ENCODE measurements at regions not wholly inside any gene's neighbourhood (a gene's known extent, or its start where the extent isn't known, plus 50 kb on each side); places are given as distances from the start of the nearest gene placed in this dataset.

- DNase-seq (no peak), ATAC-seq (no peak)
- H3K27me3 Mint-ChIP-seq (ENCODE audit: low read depth): peaks cover 33% of the 10 kb centered on the region
- no peaks in the 10 kb centered on the region for H3K36me3 Mint-ChIP-seq (ENCODE audit: insufficient read depth)
- no peak overlapping the region for H3K4me3 Mint-ChIP-seq
- no peaks in the 10 kb centered on the region for H3K9me3 Mint-ChIP-seq
- no peaks in the 10 kb centered on the region for H3K4me1 Mint-ChIP-seq (ENCODE audit: low read depth)
These were observed 558.7 kb downstream of the BRD1 start for GRCh38 chr22:49268924-49269323.

DNA sequence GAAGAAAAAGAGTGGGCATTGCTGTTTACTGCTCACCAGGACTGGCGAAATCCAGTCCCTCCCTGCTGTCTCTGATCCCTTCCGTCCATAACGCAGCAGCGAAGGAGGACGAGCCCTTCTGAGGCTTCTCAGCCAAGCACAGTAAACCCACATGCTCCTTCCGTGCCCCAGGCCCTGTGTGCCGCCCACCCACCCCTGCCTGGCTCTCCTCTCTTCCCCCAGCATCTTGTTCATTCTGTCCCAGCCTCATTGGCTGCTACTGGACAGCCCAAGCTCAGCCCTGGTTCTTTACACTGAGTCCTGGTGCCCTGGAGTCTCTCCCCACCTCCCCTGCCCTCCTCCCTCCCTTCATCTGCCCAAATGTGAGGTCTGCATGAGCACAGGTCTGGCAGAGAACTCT lies 559.7 kb downstream of the BRD1 start:
- no peaks in the 10 kb centered on the region for H3K36me3 Mint-ChIP-seq (ENCODE audit: insufficient read depth)
- no peaks in the 10 kb centered on the region for H3K9me3 Mint-ChIP-seq
- ATAC-seq: no peak
- DNase-seq: no peak
- peaks cover 31% of the 10 kb centered on the region for H3K27me3 Mint-ChIP-seq (ENCODE audit: low read depth)
- H3K4me3 Mint-ChIP-seq: no peak overlapping the region
- no peaks in the 10 kb centered on the region for H3K4me1 Mint-ChIP-seq (ENCODE audit: low read depth)

DNA sequence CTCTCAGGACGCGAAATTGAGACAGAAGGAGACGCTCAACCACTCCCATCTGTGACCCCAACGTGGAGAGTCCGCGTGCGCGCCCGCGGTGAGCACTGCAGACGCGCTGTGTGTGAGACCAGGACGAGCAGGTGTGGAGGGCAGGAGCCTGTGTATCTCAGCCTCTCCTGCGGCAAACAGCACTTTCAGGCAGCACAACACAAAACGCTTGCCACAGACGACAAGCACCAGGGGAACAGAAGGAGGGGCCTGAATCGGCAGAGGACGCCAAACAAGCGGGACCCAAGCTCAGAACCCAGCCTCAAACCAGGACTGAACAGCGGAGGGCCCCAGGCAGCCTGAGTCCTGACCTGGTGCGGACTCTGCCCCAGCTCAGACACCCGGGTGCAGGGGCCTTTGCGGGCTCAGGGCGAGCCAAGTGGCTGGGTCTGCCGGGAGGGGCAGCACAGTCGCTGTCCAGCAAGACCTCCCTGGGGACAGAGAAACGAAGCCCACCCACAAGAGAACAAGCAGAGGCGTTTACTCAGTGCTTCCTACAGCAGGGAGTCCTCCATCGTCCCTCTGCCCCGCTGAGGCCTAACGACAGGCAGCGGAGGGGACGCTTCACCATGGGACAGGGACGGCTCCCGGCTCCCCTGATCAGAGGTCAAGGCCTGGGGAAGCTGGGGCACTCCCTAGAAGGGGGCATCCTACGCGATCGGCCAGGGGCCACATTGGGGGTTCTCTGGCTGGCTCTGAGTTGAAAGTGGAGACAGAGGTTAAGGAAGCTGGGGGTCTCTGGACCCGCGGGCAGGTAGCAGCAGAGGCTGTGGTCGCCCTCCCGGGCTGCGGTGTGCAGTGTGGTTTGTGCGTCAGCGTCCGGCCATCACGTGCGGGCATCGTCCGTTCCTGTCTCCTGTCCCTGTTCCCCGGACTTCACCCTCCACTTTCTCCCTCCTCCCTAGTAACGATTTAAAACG lies 560.8 kb downstream of the BRD1 start:
- Mint-ChIP-seq H3K4me3 (no peak overlapping the region), H3K36me3 (ENCODE audit: insufficient read depth) (no peaks in the 10 kb centered on the region), H3K9me3 (no peaks in the 10 kb centered on the region), H3K4me1 (ENCODE audit: low read depth) (no peaks in the 10 kb centered on the region), H3K27me3 (ENCODE audit: low read depth) (peaks cover 31% of the 10 kb centered on the region)
- no peak for DNase-seq
- no peak for ATAC-seq

DNA sequence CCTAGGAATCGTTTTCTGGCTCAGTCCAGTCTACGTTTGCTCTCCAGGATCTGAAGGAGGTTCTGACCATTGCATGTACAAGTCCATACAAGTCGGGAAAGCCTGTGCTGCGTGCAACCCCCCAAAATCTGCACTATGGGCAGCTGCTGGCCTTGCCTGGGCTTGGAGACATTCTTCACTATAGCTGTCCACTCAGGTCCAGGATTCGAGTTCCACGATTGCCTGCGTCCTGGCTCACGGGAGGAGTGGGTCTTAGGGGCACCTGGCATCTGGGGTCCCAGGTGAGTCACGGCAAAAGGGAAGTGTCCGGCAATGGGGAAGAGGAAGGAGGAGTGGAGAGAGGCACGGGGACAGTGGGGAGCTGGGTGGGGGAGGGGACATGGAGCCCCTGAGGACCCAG lies 563.0 kb downstream of the BRD1 start:
- H3K36me3 Mint-ChIP-seq (ENCODE audit: insufficient read depth): no peaks in the 10 kb centered on the region

GRCh38 chr22:49263101-49263500 lies 564.6 kb downstream of the BRD1 start:
- no peaks in the 10 kb centered on the region for H3K36me3 Mint-ChIP-seq (ENCODE audit: insufficient read depth)
- no peaks in the 10 kb centered on the region for H3K4me1 Mint-ChIP-seq (ENCODE audit: low read depth)
- H3K9me3 Mint-ChIP-seq: no peaks in the 10 kb centered on the region
- ATAC-seq (no peak), DNase-seq (no peak)
- H3K27me3 Mint-ChIP-seq (ENCODE audit: low read depth): peaks cover 5% of the 10 kb centered on the region
- H3K4me3 Mint-ChIP-seq: no peak overlapping the region

More for the DNA sequence above, 563.0 kb downstream of the BRD1 start:
- no peaks in the 10 kb centered on the region for H3K4me1 Mint-ChIP-seq (ENCODE audit: low read depth)
- no peak overlapping the region for H3K4me3 Mint-ChIP-seq
- ATAC-seq (no peak), DNase-seq (no peak)
- H3K27me3 Mint-ChIP-seq (ENCODE audit: low read depth): peaks cover 18% of the 10 kb centered on the region
- no peaks in the 10 kb centered on the region for H3K9me3 Mint-ChIP-seq

DNA sequence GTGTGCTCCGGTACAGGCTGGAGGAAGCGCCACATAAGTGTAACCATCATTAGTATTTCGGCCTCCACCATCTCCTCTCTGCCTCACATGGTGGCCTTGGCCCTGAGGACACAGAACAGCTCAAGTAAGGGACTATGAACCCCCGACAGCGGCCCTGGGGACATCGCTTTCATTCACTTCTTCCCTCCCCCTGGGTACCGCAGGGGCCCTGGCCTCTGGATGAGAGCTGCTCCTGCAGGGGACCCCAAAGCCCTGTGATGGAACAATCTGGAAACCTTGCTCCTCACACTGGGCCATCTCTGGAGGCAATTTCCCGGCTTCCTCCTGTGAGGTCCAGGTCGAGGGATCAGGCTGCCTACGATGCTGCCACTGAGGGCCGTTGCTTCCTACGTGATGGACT lies 565.5 kb downstream of the BRD1 start:
- H3K9me3 Mint-ChIP-seq: no peaks in the 10 kb centered on the region
- peaks cover 2% of the 10 kb centered on the region for H3K27me3 Mint-ChIP-seq (ENCODE audit: low read depth)
- DNase-seq (no peak), ATAC-seq (no peak)
- no peaks in the 10 kb centered on the region for H3K4me1 Mint-ChIP-seq (ENCODE audit: low read depth)
- no peak overlapping the region for H3K4me3 Mint-ChIP-seq
- H3K36me3 Mint-ChIP-seq (ENCODE audit: insufficient read depth): no peaks in the 10 kb centered on the region

DNA sequence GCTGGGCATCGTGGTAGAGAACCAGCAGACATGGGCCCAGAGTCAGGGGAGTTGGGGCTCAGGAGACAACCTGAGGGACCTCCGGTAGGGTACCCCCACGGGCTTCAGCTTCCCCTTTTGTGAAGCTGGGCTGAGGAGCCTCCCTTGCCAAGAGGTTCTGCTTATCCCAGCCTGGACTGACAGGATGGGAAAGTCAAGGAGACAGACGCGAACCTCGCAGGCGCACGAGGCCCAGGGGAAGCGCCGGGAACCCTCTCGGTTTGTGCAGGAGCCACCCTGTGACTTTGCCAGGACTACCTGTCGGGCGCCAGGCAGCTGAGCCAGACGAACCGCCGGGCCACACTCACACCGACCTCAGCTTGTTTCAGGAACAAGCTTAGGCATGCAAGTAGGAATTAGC lies 566.1 kb downstream of the BRD1 start:
- Mint-ChIP-seq H3K27me3 (ENCODE audit: low read depth) (peaks cover 2% of the 10 kb centered on the region), H3K9me3 (no peaks in the 10 kb centered on the region), H3K36me3 (ENCODE audit: insufficient read depth) (no peaks in the 10 kb centered on the region), H3K4me3 (no peak overlapping the region), H3K4me1 (ENCODE audit: low read depth) (no peaks in the 10 kb centered on the region)
- DNase-seq: no peak
- ATAC-seq: no peak

DNA sequence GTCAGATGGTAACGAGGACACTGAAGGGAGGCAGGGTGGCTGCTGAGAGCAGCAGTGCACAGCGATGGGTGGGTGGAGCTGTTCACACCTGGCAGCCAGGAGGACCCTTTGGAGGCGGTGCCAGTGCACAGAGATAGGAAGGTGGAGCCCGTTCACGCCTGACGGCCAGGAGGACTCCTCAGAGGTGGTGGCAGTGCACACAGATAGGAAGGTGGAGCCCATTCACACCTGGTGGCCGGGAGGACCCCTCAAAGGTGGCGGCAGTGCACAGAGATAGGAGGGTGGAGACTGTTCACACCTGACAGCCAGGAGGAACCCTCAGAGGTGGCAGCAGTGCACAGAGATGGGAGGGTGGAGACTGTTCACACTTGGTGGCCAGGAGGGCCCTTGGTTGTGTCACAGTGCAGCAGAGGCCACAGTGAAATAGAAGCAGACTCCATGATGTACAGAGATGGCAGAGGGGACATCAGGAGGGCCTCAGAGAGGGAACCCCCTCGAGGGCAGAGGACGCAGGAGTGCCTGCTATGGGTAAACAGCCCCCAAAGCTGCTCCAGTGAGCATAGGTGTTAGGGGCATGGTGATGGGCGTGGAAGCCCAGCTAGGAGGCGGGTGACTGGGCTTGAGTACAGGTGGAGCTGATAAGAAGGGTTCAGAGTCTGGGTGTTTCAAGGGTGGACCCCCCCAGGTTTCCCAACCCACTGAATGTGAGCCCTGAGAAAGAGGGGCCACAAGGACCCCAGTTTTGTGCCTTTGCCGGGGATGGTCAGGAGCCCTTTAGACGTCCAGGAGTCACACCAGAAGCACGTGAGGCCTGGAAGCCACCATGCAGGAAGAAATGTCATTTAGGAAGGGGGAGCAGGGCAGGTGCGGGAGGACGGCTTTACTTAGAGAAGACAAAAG lies 566.7 kb downstream of the BRD1 start:
- Mint-ChIP-seq H3K4me1 (ENCODE audit: low read depth) (no peaks in the 10 kb centered on the region), H3K9me3 (no peaks in the 10 kb centered on the region), H3K4me3 (no peak overlapping the region), H3K27me3 (ENCODE audit: low read depth) (peaks cover 5% of the 10 kb centered on the region), H3K36me3 (ENCODE audit: insufficient read depth) (no peaks in the 10 kb centered on the region)
- no peak for ATAC-seq
- no peak for DNase-seq

DNA sequence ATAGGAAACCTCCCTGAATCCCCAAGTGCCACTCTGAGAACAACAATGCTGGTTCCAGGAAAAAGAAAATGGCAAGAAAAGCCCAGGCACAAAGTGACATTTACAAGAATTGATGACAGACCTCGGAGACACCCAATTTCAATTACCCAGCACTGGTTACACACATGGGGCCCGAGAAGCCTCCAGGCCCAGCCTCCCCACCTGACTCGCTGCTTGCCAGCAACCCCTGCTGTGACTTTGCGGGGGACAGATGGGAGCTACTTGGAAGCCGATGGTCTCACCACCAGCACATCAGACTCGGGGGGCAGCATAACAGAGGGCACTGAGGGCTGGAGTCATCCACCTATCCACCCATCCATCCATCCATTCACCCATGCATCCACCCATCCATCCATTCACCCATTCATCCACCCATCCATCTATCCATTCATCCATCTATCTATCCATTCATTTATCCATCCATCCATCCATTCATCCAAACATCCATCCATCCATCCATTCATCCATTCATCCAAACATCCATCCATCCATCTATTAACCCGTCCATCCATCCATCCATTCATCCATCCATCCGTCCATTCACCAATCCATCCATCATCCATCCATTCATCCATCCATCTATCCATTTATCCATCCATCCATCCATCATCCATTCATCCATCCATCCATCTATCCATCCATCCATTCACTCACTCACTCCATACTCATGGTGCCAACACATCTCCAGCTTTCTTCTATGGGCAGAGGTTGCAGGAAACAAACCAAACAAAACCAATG lies 567.6 kb downstream of the BRD1 start:
- H3K9me3 Mint-ChIP-seq: no peaks in the 10 kb centered on the region
- H3K36me3 Mint-ChIP-seq (ENCODE audit: insufficient read depth): no peaks in the 10 kb centered on the region
- DNase-seq: no peak
- H3K27me3 Mint-ChIP-seq (ENCODE audit: low read depth): peaks cover 8% of the 10 kb centered on the region
- H3K4me3 Mint-ChIP-seq: no peak overlapping the region
- no peaks in the 10 kb centered on the region for H3K4me1 Mint-ChIP-seq (ENCODE audit: low read depth)
- no peak for ATAC-seq

DNA sequence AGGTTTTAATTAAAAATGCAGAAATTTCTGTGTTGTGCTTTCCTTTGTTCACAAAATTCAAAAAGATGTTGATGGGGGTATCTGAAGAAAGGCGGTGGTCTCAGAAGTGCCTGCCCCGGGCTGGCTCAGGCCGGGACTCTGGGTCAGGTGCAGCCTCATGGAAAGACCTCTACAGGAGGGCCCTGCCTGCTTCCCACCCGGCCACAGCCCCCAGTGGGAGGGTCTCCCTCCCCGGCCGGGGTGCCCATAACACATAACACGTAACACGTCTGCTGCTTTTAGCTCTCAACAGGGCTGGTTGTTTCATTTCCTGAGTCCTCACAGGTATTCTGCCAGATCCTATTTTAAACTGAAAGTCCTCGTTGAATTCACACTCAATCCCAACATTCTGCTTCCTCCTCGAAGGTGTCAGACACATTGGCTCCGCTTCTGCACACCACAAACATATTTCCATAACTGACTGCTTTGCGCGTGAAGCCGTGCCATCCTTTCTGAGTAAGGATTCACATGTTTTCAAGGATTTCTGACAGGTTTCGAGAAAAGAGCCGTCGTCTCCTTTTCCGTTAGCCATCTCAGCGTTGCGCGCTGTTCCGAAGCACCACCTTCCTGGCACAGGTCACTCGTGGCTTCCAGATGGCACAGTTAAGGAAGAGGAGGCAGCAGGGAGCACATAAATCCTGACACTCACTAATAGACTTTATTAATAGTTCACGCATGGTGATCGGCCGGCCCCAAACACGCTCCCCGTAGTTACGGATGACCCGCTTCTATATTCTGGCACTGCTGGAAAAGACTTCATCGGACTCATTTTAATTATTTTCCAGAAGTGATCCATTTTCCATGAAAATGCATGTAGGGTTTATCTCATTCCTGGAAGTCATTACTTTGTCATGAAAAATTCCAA lies 569.3 kb downstream of the BRD1 start:
- Mint-ChIP-seq H3K36me3 (ENCODE audit: insufficient read depth) (no peaks in the 10 kb centered on the region), H3K4me3 (no peak overlapping the region), H3K27me3 (ENCODE audit: low read depth) (peaks cover 8% of the 10 kb centered on the region), H3K9me3 (no peaks in the 10 kb centered on the region), H3K4me1 (ENCODE audit: low read depth) (no peaks in the 10 kb centered on the region)
- ATAC-seq (no peak), DNase-seq (no peak)

- DNase-seq: no peak
- Mint-ChIP-seq H3K4me1 (ENCODE audit: low read depth) (no peaks in the 10 kb centered on the region), H3K36me3 (ENCODE audit: insufficient read depth) (no peaks in the 10 kb centered on the region), H3K27me3 (ENCODE audit: low read depth) (peaks cover 8% of the 10 kb centered on the region), H3K4me3 (no peak overlapping the region), H3K9me3 (no peaks in the 10 kb centered on the region)
- ATAC-seq: no peak
These were observed 570.1 kb downstream of the BRD1 start for GRCh38 chr22:49257551-49257961.

GRCh38 chr22:49255741-49256318 lies 571.8 kb downstream of the BRD1 start:
- Mint-ChIP-seq H3K9me3 (no peaks in the 10 kb centered on the region), H3K4me1 (ENCODE audit: low read depth) (no peaks in the 10 kb centered on the region), H3K27me3 (ENCODE audit: low read depth) (peaks cover 15% of the 10 kb centered on the region), H3K4me3 (no peak overlapping the region), H3K36me3 (ENCODE audit: insufficient read depth) (no peaks in the 10 kb centered on the region)
- ATAC-seq (no peak), DNase-seq (no peak)

DNA sequence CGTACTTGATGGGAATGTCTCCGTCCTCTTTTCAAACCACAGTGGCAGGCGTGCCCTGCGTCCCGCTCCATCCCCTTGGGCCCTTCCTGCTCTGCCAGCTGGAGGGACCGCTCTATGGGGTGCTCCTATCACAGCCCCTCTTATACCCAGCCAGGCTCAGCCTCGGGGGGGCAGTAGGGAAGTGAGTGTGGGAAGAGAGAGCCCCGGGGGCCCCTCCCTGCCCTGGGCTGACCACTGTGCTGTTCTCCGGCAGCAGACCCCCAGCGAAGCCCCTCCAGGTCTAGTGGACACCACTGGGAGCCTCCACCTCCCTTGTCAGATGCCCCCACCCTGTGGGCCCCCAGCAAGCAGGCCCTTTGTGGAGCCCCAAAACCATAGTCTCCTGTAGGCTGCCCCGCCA lies 572.5 kb downstream of the BRD1 start:
- H3K4me1 Mint-ChIP-seq (ENCODE audit: low read depth): no peaks in the 10 kb centered on the region
- no peak overlapping the region for H3K4me3 Mint-ChIP-seq
- ATAC-seq (no peak), DNase-seq (no peak)
- no peaks in the 10 kb centered on the region for H3K36me3 Mint-ChIP-seq (ENCODE audit: insufficient read depth)
- peaks cover 15% of the 10 kb centered on the region for H3K27me3 Mint-ChIP-seq (ENCODE audit: low read depth)
- H3K9me3 Mint-ChIP-seq: no peaks in the 10 kb centered on the region
